ENCODE measurements at regions not wholly inside any gene's neighbourhood (a gene's known extent, or its start where the extent isn't known, plus 50 kb on each side); places are given as distances from the start of the nearest gene placed in this dataset.
"Not testable (repeated sequence)": the region's sequence is repeated elsewhere in the genome, so short reads cannot be mapped to it uniquely, and the experiment has no call there.

- no peaks in the 10 kb centered on the region for H3K36me3 Mint-ChIP-seq (ENCODE audit: insufficient read depth)
- ATAC-seq (replicated peaks; ENCODE audit: extremely low read depth, poor library complexity, severe bottlenecking) (no peak), DNase-seq (ENCODE audit: low spot score in 2 of 2) (no peak)
- no peaks in the 10 kb centered on the region for H3K27me3 Mint-ChIP-seq
- H3K4me1 Mint-ChIP-seq = no peaks in the 10 kb centered on the region
- H3K27ac Mint-ChIP-seq (ENCODE audit: low read depth) = no peak overlapping the region
- H3K9me3 Mint-ChIP-seq = peaks cover 15% of the 10 kb centered on the region
- H3K4me3 Mint-ChIP-seq = no peak overlapping the region
Observed at GRCh38 chr5:162882629-162883028, 554.8 kb upstream of the CCNG1 start.

DNA sequence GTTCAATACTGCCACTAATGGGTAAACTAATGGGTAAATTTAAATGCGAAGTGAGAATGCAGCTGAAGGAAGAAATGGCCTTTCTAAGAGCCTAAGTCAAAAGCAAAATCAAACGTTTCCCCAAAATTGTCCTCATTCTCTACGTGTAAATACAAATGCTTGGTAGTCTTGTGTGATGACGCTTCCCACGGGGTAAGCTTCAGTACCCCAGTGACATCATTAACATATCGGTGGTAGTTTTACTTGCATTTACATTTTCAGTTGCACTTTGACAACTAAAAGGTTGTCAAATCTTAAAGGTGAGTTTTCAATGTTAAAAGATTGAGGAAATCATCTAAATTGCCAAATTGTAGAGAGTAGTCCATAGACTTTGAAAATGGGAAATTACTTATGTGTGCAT is 550.7 kb upstream of the CCNG1 start:
- Mint-ChIP-seq H3K27me3 (no peaks in the 10 kb centered on the region), H3K36me3 (ENCODE audit: insufficient read depth) (no peaks in the 10 kb centered on the region), H3K27ac (ENCODE audit: low read depth) (no peak overlapping the region), H3K4me1 (no peaks in the 10 kb centered on the region), H3K9me3 (peaks cover under 1% of the 10 kb centered on the region), H3K4me3 (no peak overlapping the region)
- ATAC-seq (replicated peaks; ENCODE audit: extremely low read depth, poor library complexity, severe bottlenecking) (no peak), DNase-seq (ENCODE audit: low spot score in 2 of 2) (no peak)

DNA sequence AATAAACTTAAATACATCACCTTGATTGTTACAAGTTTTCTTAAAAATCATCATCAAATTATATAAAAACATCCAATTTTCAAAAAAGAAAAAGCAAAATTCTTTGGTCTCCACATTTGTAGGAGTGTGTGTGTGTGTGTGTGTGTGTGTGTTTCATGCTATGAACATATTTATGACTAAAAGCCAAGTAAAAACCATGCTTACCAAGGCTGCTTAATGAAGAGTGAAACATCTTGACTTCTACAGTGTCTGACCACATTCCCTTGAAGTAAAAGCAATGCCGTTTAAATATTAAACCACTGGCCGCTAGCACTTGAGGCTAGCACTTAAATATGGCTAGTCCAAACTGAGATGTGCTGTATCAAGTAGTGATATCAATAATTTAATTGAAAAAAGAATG is 549.1 kb upstream of the CCNG1 start:
- peaks cover 5% of the 10 kb centered on the region for H3K9me3 Mint-ChIP-seq
- H3K27me3 Mint-ChIP-seq = no peaks in the 10 kb centered on the region
- DNase-seq (ENCODE audit: low spot score in 2 of 2) (no peak), ATAC-seq (replicated peaks; ENCODE audit: extremely low read depth, poor library complexity, severe bottlenecking) (no peak)
- H3K27ac Mint-ChIP-seq (ENCODE audit: low read depth) = no peak overlapping the region
- H3K4me3 Mint-ChIP-seq = no peak overlapping the region
- no peaks in the 10 kb centered on the region for H3K4me1 Mint-ChIP-seq
- H3K36me3 Mint-ChIP-seq (ENCODE audit: insufficient read depth) = peaks cover 2% of the 10 kb centered on the region

GRCh38 chr5:162911873-162912272 is 525.5 kb upstream of the CCNG1 start:
- peaks cover 15% of the 10 kb centered on the region for H3K9me3 Mint-ChIP-seq
- H3K4me3 Mint-ChIP-seq = no peak overlapping the region
- no peak overlapping the region for H3K27ac Mint-ChIP-seq (ENCODE audit: low read depth)
- H3K36me3 Mint-ChIP-seq (ENCODE audit: insufficient read depth) = no peaks in the 10 kb centered on the region
- H3K4me1 Mint-ChIP-seq = no peaks in the 10 kb centered on the region
- H3K27me3 Mint-ChIP-seq = no peaks in the 10 kb centered on the region
- DNase-seq (ENCODE audit: low spot score in 2 of 2) (no peak), ATAC-seq (replicated peaks; ENCODE audit: extremely low read depth, poor library complexity, severe bottlenecking) (no peak)

GRCh38 chr5:162916368-162916767 is 521.0 kb upstream of the CCNG1 start:
- ATAC-seq (replicated peaks; ENCODE audit: extremely low read depth, poor library complexity, severe bottlenecking) (no peak), DNase-seq (ENCODE audit: low spot score in 2 of 2) (no peak)
- Mint-ChIP-seq H3K27me3 (no peaks in the 10 kb centered on the region), H3K36me3 (ENCODE audit: insufficient read depth) (no peaks in the 10 kb centered on the region), H3K4me3 (no peak overlapping the region), H3K4me1 (no peaks in the 10 kb centered on the region), H3K27ac (ENCODE audit: low read depth) (no peak overlapping the region), H3K9me3 (peaks cover 16% of the 10 kb centered on the region)

DNA sequence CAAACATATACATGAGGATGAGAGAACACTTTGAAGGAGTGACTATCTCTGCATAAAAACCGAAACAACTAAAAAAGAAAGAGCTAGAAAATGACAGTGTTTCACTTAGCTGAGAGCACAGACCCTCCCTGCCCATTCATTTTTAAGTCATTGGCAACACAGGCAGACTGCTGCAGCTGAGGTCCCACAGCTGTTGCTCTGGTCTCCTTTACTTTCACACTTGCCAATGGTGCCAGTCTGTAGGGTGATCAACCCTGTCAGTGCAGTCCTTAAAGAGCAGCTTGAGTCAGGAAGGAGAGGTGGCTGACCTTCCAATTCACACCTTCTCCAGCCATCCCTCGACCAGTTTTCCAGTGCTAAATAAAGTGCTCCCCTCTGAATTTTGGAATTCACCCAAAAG is 508.3 kb upstream of the CCNG1 start:
- no peak for DNase-seq (ENCODE audit: low spot score in 2 of 2)
- Mint-ChIP-seq H3K4me3 (no peak overlapping the region), H3K27ac (ENCODE audit: low read depth) (no peak overlapping the region), H3K9me3 (peaks cover 5% of the 10 kb centered on the region), H3K4me1 (no peaks in the 10 kb centered on the region), H3K27me3 (no peaks in the 10 kb centered on the region), H3K36me3 (ENCODE audit: insufficient read depth) (no peaks in the 10 kb centered on the region)
- no peak for ATAC-seq (replicated peaks; ENCODE audit: extremely low read depth, poor library complexity, severe bottlenecking)

- no peaks in the 10 kb centered on the region for H3K27me3 Mint-ChIP-seq
- ATAC-seq (replicated peaks; ENCODE audit: extremely low read depth, poor library complexity, severe bottlenecking) (no peak), DNase-seq (ENCODE audit: low spot score in 2 of 2) (no peak)
- no peaks in the 10 kb centered on the region for H3K36me3 Mint-ChIP-seq (ENCODE audit: insufficient read depth)
- H3K27ac Mint-ChIP-seq (ENCODE audit: low read depth) = no peak overlapping the region
- H3K9me3 Mint-ChIP-seq = peaks cover 15% of the 10 kb centered on the region
- H3K4me1 Mint-ChIP-seq = no peaks in the 10 kb centered on the region
- no peak overlapping the region for H3K4me3 Mint-ChIP-seq
Observed at GRCh38 chr5:162931501-162931900, 505.9 kb upstream of the CCNG1 start.

DNA sequence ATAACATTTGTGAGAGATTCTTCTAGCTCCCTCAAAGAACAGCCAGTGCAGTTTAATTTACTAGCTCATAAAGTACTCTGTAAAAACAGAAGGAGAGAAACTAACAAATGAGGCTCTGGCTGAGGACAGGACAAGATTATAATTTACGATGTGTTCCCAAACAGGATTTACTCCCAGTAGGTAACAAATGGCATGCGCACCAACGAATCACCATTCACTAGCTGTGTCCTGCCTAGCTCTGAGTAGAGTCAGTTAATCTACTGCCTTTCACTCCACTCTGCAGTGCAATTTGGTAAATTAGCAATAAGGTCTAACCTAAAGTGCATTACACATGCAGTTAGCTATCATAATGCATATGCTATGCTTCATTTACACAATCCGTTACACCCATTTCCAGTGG is 497.4 kb upstream of the CCNG1 start:
- H3K27me3 Mint-ChIP-seq = no peaks in the 10 kb centered on the region
- H3K27ac Mint-ChIP-seq (ENCODE audit: low read depth) = no peak overlapping the region
- H3K4me3 Mint-ChIP-seq = no peak overlapping the region
- peaks cover 10% of the 10 kb centered on the region for H3K9me3 Mint-ChIP-seq
- no peaks in the 10 kb centered on the region for H3K36me3 Mint-ChIP-seq (ENCODE audit: insufficient read depth)
- no peak for DNase-seq (ENCODE audit: low spot score in 2 of 2)
- no peak for ATAC-seq (replicated peaks; ENCODE audit: extremely low read depth, poor library complexity, severe bottlenecking)
- H3K4me1 Mint-ChIP-seq = no peaks in the 10 kb centered on the region

DNA sequence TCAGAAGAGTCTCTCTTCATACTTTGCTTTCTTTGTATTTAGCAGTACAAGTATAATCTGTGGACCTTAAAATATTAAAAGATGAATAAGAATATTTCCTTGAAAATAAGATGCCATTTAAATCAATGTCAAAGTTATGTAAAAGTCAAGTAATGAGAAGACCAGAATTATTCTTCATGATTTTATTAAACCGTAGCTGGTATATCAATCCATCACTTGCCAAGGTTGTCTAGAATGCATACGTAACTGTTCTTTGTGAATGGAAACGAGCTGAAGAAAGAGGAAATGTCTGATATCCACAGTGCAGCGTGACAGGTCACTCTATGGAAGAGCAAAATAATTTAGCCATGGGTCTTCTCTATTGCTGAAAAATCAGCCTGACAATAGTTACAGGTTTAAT is 488.7 kb upstream of the CCNG1 start:
- no peaks in the 10 kb centered on the region for H3K36me3 Mint-ChIP-seq (ENCODE audit: insufficient read depth)
- no peaks in the 10 kb centered on the region for H3K27me3 Mint-ChIP-seq
- H3K27ac Mint-ChIP-seq (ENCODE audit: low read depth) = no peak overlapping the region
- ATAC-seq (replicated peaks; ENCODE audit: extremely low read depth, poor library complexity, severe bottlenecking) (no peak), DNase-seq (ENCODE audit: low spot score in 2 of 2) (no peak)
- H3K4me1 Mint-ChIP-seq = no peaks in the 10 kb centered on the region
- no peak overlapping the region for H3K4me3 Mint-ChIP-seq
- peaks cover 17% of the 10 kb centered on the region for H3K9me3 Mint-ChIP-seq

- no peaks in the 10 kb centered on the region for H3K36me3 Mint-ChIP-seq (ENCODE audit: insufficient read depth)
- no peaks in the 10 kb centered on the region for H3K27me3 Mint-ChIP-seq
- DNase-seq (ENCODE audit: low spot score in 2 of 2) (no peak), ATAC-seq (replicated peaks; ENCODE audit: extremely low read depth, poor library complexity, severe bottlenecking) (no peak)
- H3K27ac Mint-ChIP-seq (ENCODE audit: low read depth) = no peak overlapping the region
- peaks cover 8% of the 10 kb centered on the region for H3K9me3 Mint-ChIP-seq
- H3K4me3 Mint-ChIP-seq = no peak overlapping the region
- no peaks in the 10 kb centered on the region for H3K4me1 Mint-ChIP-seq
Observed at GRCh38 chr5:162956570-162956969, 480.8 kb upstream of the CCNG1 start.

GRCh38 chr5:162964144-162964543 is 473.3 kb upstream of the CCNG1 start:
- H3K27ac Mint-ChIP-seq (ENCODE audit: low read depth); H3K36me3 Mint-ChIP-seq (ENCODE audit: insufficient read depth); ATAC-seq (replicated peaks; ENCODE audit: extremely low read depth, poor library complexity, severe bottlenecking); H3K4me3 Mint-ChIP-seq; H3K9me3 Mint-ChIP-seq; H3K4me1 Mint-ChIP-seq; DNase-seq (ENCODE audit: low spot score in 2 of 2); H3K27me3 Mint-ChIP-seq: not testable (repeated sequence)

DNA sequence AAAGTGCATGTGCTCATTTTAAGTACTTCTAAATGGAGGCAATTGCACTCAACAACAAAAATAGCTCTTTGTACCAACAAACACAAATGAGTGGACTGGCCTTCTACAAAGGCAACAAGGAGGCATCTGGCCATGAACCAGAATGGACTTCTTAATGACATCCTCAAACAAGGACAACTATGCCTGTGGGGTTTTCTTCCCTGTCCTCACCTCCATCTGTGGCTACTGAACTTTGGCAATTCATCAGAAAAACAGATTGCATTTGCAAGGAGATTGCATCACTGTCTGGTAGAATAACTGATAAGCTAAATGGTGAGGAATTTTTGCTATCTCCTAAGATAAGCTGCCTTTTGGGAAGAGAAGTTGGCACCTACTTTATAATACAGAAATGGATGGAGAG is 447.3 kb upstream of the CCNG1 start:
- DNase-seq (ENCODE audit: low spot score in 2 of 2) (no peak), ATAC-seq (replicated peaks; ENCODE audit: extremely low read depth, poor library complexity, severe bottlenecking) (no peak)
- Mint-ChIP-seq H3K4me1 (no peaks in the 10 kb centered on the region), H3K4me3 (no peak overlapping the region), H3K36me3 (ENCODE audit: insufficient read depth) (no peaks in the 10 kb centered on the region), H3K9me3 (peaks cover 27% of the 10 kb centered on the region), H3K27ac (ENCODE audit: low read depth) (no peak overlapping the region), H3K27me3 (no peaks in the 10 kb centered on the region)

DNA sequence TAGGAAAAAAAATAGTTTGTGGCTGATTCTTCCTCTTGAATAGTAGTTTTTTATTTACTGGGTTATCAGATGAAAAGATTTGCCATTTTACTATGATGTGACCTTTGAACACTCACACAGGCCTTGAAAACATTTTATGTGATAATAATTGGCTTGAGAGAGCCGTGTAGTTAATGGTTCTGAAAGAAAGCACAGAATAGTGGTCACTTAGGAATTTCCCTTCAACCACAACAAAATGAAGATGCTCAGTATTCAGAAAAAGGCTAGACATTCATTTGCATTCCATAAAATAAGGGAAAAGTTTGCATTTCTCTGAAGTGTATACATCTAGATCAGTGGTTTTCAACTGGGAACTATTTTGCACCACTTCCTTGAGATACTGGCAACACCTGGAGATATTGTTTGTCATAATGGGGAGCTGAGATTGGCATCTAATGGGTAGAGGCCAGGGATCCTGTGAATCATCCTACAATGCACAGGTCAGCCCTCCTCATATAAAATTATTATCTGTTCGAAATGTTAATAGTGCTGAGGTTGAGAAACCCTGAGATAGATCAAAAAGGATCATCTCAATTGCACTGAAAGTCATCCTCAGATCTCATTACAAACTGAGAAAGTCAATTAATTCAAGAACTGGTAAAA is 446.4 kb upstream of the CCNG1 start:
- Mint-ChIP-seq H3K4me3 (no peak overlapping the region), H3K9me3 (peaks cover 27% of the 10 kb centered on the region), H3K4me1 (no peaks in the 10 kb centered on the region), H3K27me3 (no peaks in the 10 kb centered on the region), H3K36me3 (ENCODE audit: insufficient read depth) (no peaks in the 10 kb centered on the region), H3K27ac (ENCODE audit: low read depth) (no peak overlapping the region)
- ATAC-seq (replicated peaks; ENCODE audit: extremely low read depth, poor library complexity, severe bottlenecking) (no peak), DNase-seq (ENCODE audit: low spot score in 2 of 2) (no peak)

GRCh38 chr5:162995568-162995967 is 441.8 kb upstream of the CCNG1 start:
- ATAC-seq (replicated peaks; ENCODE audit: extremely low read depth, poor library complexity, severe bottlenecking) = no peak
- no peaks in the 10 kb centered on the region for H3K36me3 Mint-ChIP-seq (ENCODE audit: insufficient read depth)

More at GRCh38 chr5:162995568-162995967, 441.8 kb upstream of the CCNG1 start:
- Mint-ChIP-seq H3K27me3 (no peaks in the 10 kb centered on the region), H3K4me1 (no peaks in the 10 kb centered on the region), H3K9me3 (peaks cover 7% of the 10 kb centered on the region), H3K27ac (ENCODE audit: low read depth) (no peak overlapping the region), H3K4me3 (no peak overlapping the region)
- DNase-seq (ENCODE audit: low spot score in 2 of 2) = no peak

Data from central memory CD8-positive, alpha-beta T cell (primary cell).